GM12864 (cell line): ENCODE measurements at regions not wholly inside any gene's neighbourhood (a gene's known extent, or its start where the extent isn't known, plus 50 kb on each side); places are given as distances from the start of the nearest gene placed in this dataset.

ENCODE experiments used
- DNase-seq: peaks from one replicate; pipeline ENCODE4 v3.0.0-alpha.2; 2011; ENCODE audit warnings: low read depth
- H3K4me3 ChIP-seq: 2 replicates; pipeline ENCODE4 v1.5.1; 2011; ENCODE audit warnings: mild to moderate bottlenecking, low read depth, low read length, control low read depth
- TF ChIP-seq, protein P1 (sequence below): IDR thresholded peaks from 2 replicates; pipeline ENCODE4 v1.5.1; 2011; ENCODE audit warnings: low read depth, mild to moderate bottlenecking, moderate library complexity, low read length, control low read depth, inconsistent platforms; ENCODE audit errors: missing control alignments

DNA sequence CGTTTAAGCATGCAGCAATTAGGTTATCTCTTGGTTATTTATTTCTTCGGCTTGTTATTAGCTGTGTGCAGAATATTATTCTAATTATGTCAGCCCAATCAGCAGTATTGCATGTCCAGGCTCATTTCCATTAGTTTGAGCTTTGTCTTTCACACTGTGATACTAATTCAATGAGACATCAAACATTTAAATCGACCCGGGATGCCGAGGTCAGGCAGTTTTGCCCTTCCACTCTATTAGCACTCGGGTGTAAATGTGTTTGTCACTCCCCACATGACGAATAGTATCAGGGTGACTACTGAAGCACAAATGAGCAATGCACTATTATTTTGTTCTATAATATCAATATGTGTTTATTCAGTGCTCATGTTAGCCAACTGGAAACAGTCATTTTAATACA, 170.9 kb downstream of the ANXA2 start:
- DNase-seq, result no peak
- no peak overlapping the region for H3K4me3 ChIP-seq
- TF ChIP-seq, protein P1, sequence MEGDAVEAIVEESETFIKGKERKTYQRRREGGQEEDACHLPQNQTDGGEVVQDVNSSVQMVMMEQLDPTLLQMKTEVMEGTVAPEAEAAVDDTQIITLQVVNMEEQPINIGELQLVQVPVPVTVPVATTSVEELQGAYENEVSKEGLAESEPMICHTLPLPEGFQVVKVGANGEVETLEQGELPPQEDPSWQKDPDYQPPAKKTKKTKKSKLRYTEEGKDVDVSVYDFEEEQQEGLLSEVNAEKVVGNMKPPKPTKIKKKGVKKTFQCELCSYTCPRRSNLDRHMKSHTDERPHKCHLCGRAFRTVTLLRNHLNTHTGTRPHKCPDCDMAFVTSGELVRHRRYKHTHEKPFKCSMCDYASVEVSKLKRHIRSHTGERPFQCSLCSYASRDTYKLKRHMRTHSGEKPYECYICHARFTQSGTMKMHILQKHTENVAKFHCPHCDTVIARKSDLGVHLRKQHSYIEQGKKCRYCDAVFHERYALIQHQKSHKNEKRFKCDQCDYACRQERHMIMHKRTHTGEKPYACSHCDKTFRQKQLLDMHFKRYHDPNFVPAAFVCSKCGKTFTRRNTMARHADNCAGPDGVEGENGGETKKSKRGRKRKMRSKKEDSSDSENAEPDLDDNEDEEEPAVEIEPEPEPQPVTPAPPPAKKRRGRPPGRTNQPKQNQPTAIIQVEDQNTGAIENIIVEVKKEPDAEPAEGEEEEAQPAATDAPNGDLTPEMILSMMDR, result no peak

DNA sequence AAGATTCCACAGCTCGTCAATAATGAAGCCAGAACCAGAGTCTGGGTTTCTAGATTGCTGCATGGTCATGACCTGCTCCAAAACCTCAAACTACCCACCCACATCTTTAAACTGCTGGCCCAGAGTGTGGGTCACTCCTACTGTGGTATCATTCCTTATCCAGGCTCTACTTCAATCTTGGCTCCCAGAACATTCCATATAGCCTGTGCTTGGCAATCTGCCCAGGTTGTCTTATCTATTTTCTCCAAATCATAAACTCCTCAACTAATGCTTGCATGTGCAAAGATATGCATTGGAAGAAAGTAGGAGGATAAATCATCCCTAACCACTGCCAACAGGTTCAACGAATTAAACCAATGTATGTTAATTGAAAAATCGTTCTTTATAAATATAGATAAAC, 169.7 kb downstream of the ANXA2 start:
- TF ChIP-seq, protein P1, result no peak
- DNase-seq, result no peak
- no peak overlapping the region for H3K4me3 ChIP-seq

DNA sequence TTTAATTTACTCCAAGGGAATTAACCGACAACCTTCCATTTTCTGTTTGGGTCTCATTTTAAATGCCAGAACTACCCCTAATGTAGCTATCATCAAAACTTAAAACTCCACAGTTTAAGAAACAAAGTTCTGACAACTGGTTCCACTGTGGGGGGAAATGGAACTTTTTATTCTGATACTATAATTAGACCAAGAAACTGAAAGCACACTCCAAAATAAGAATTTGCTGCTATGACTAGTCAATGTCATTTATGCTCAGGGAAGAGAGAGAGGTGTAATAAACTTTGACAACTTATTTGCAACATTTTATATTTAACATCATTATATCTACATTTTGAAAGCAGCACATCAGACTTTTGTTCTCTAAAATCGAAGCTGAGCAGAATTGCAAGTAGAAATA, 169.2 kb downstream of the ANXA2 start:
- no peak overlapping the region for H3K4me3 ChIP-seq
- no peak for DNase-seq
- TF ChIP-seq, protein P1, result no peak

DNA sequence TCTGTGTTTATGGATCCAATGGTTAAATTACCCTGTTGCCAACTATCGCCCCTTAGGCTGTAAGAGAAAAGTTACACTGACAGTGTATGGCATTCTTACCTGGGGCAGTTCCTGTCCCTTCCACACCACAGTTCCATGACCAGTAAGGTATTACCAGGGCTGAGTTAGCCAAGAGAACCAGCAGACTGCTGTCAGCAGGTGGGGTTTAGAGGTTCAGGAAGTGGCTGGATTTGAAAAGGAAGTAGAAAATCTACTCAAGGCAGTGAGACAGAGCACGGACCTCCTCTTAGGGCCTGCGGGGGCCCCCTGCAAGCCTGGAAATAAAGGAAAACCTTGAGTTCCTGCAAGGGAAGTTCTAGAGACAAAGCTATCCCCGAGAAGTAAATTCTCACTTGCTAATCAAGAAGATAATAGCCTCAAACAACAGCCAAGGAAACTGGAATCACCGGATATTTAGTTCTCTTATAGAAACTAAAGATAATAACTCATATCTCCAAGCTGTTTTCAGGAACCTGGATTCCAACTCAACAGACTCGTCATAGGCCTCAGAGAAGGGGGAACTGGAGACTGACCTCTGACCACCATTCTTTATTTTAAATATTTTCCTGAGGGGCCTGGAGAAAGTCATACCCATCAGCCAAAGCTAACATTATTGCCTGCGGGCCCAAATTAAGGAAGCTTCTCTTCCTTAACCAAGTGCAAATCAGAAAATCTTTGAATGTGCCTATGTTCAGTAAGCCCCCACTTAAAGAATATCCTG, 161.7 kb downstream of the ANXA2 start:
- no peak for DNase-seq
- no peak overlapping the region for H3K4me3 ChIP-seq
- TF ChIP-seq, protein P1, result no peak

DNA sequence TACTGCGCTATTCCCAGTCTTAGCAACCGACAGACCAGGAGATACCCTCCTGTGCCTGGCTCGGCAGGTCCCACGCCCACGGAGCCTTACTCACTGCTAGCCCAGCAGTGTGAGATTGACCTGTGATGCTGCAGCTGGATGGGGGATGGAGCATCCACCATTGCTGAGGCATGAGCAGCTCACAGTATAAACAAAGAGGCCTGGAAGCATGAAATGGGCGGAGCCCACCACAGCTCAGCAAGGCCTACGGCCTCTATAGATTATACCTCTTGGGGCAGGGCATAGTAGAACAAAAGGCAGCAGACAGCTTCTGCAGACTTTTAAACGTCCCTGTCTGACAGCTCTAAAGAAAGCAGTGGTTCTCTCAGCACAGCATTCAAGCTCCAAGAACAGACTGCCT, 160.3 kb downstream of the ANXA2 start:
- TF ChIP-seq, protein P1, result no peak
- no peak for DNase-seq
- H3K4me3 ChIP-seq, result no peak overlapping the region

DNA sequence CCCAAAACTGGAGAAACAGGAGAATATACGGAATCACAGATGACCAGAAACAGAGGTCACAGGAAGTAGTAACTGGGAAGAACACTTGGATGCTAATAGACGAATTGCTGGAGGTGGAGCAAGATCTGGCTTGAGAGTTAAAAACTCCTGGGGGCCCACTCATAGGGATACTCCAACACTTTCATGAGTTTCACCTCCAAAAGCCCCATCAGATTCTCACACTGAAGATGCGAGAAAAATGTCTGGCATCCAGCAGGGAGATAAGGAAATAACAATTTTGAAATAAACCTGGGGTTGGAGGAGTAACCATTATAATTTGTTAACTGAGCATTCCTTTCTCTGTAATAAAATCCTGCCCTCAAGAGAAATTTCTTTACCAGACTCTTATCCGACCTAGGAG, 154.0 kb downstream of the ANXA2 start:
- TF ChIP-seq, protein P1, result no peak
- no peak overlapping the region for H3K4me3 ChIP-seq
- no peak for DNase-seq

DNA sequence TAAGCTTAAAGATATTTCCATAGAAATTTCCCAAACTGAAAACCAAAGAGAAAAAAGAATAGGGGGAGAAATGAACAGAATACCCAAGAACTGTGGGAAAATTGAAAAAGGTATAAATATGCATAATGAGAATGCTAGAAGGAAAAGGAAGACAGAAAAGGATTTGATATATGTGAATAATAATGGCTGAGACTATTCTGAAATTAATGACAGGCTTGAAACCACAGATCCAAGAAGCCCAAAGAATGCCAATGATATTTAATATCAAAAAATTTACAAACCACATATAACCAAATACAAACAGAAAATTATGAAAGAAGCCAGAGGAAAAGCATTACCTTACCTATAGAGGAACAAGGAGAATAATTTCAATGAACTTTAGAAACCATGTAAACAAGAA, 153.0 kb downstream of the ANXA2 start:
- H3K4me3 ChIP-seq, result no peak overlapping the region
- DNase-seq, result no peak
- TF ChIP-seq, protein P1, result no peak
